ENCODE measurements at regions not wholly inside any gene's neighbourhood (a gene's known extent, or its start where the extent isn't known, plus 50 kb on each side); places are given as distances from the start of the nearest gene placed in this dataset.

DNA sequence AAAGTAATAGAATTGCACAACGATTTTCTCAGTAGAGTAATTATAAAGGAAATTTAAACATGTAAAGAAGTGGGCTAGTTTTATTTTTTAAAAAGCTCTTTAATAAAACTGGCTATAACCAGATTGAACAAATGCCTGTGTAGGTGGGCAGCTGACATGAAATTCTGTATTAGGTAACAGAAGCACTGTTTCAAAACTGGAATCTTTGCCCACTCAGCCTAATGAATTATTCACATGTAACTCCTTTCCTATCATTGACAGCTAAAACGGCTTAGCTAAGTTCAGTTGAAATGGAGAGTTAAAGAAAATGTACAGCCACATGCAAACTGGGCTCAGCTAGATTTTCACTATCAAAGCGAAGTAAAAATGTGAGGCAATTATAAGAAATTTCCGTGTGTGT lies 1300.1 kb upstream of the ACO1 start:
- TF ChIP-seq ELF4 (CRISPR knock-in tag; IDR thresholded peaks at IDR 0.05) (no peak), ZNF445 (CRISPR knock-in tag; IDR thresholded peaks at IDR 0.05; ENCODE audit: low read depth) (no peak), MAFF (IDR thresholded peaks at IDR 0.05; ENCODE audit: low read length) (no peak), POLR2A (conservative IDR thresholded peaks at IDR 0.05) (no peak), ZNF263 (CRISPR knock-in tag; IDR thresholded peaks at IDR 0.05; ENCODE audit: borderline replicate concordance) (no peak), ATF1 (CRISPR knock-in tag; IDR thresholded peaks at IDR 0.05) (no peak), ATF1 (tag; IDR thresholded peaks at IDR 0.05) (no peak), FOSL1 (tag; conservative IDR thresholded peaks at IDR 0.05) (no peak), SMAD1 (IDR thresholded peaks at IDR 0.05; ENCODE audit: low read depth, low read length, partially characterized antibody) (no peak), EZH2 (IDR thresholded peaks at IDR 0.05; ENCODE audit: borderline replicate concordance, low read depth, low read length) (no peak)
- TF ChIP-seq, protein P1, sequence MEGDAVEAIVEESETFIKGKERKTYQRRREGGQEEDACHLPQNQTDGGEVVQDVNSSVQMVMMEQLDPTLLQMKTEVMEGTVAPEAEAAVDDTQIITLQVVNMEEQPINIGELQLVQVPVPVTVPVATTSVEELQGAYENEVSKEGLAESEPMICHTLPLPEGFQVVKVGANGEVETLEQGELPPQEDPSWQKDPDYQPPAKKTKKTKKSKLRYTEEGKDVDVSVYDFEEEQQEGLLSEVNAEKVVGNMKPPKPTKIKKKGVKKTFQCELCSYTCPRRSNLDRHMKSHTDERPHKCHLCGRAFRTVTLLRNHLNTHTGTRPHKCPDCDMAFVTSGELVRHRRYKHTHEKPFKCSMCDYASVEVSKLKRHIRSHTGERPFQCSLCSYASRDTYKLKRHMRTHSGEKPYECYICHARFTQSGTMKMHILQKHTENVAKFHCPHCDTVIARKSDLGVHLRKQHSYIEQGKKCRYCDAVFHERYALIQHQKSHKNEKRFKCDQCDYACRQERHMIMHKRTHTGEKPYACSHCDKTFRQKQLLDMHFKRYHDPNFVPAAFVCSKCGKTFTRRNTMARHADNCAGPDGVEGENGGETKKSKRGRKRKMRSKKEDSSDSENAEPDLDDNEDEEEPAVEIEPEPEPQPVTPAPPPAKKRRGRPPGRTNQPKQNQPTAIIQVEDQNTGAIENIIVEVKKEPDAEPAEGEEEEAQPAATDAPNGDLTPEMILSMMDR (IDR thresholded peaks at IDR 0.05 in 2 of 3, conservative IDR thresholded peaks at IDR 0.05 in 1 of 3; ENCODE audit: insufficient read depth in 2 of 3, low read depth in 1 of 3, low read length in 3 of 3): no peak
- TF ChIP-seq, protein P2, sequence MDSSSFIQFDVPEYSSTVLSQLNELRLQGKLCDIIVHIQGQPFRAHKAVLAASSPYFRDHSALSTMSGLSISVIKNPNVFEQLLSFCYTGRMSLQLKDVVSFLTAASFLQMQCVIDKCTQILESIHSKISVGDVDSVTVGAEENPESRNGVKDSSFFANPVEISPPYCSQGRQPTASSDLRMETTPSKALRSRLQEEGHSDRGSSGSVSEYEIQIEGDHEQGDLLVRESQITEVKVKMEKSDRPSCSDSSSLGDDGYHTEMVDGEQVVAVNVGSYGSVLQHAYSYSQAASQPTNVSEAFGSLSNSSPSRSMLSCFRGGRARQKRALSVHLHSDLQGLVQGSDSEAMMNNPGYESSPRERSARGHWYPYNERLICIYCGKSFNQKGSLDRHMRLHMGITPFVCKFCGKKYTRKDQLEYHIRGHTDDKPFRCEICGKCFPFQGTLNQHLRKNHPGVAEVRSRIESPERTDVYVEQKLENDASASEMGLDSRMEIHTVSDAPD (CRISPR knock-in tag; IDR thresholded peaks at IDR 0.05): no peak
- TF ChIP-seq, protein P3, sequence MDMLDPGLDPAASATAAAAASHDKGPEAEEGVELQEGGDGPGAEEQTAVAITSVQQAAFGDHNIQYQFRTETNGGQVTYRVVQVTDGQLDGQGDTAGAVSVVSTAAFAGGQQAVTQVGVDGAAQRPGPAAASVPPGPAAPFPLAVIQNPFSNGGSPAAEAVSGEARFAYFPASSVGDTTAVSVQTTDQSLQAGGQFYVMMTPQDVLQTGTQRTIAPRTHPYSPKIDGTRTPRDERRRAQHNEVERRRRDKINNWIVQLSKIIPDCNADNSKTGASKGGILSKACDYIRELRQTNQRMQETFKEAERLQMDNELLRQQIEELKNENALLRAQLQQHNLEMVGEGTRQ (CRISPR knock-in tag; IDR thresholded peaks at IDR 0.05): no peak

Data from K562 (cell line).